ENCODE measurements at regions not wholly inside any gene's neighbourhood (a gene's known extent, or its start where the extent isn't known, plus 50 kb on each side); places are given as distances from the start of the nearest gene placed in this dataset.

- 13% methylated on average over 3 of the region's 3 CpGs for WGBS (ENCODE audit: insufficient coverage, insufficient replicate concordance, low lambda C conversion rate, missing lambda C conversion rate)
- no TSS peak for BruUV-seq (replicated peaks)
Measured at GRCh38 chr12:98127336-98127679, 388.1 kb upstream of the TMPO start.

More at GRCh38 chr12:98127336-98127679, 388.1 kb upstream of the TMPO start:
- no peaks in the 10 kb centered on the region; a peak in 2 of 4 replicates for H3K27me3 ChIP-seq (replicated peaks in 1 of 2; ENCODE audit: control insufficient read depth in 2 of 2, insufficient read depth in 2 of 2, low read length in 1 of 2)
- no peak overlapping the region for H2AFZ ChIP-seq (ENCODE audit: control insufficient read depth, low read depth, low read length)
- H3K4me2 ChIP-seq (ENCODE audit: control insufficient read depth, insufficient read depth): no peak overlapping the region
- FAIRE-seq: no peak
- no peak overlapping the region for H3K9ac ChIP-seq (ENCODE audit: control insufficient read depth, insufficient read depth, low read length)
- no peaks in the 10 kb centered on the region for H3K9me3 ChIP-seq (replicated peaks; ENCODE audit: control insufficient read depth, insufficient read depth, low read length)
- H3K4me3 ChIP-seq: no peak overlapping the region
- ChIA-PET SMC1A (ENCODE audit: uncharacterized antibody, unreplicated experiment) (interaction anchor here (0.9 to 1.5 kb wide), 2 partner anchors 9 to 97 kb away, joined by 3 read pairs; no protein-coding TSS in a partner anchor), CTCF (interaction anchor here (1.0 to 2.1 kb wide), 2 partner anchors 10 to 14 kb away, joined by 3 to 6 read pairs; no protein-coding TSS in a partner anchor), RAD21 (ENCODE audit: unreplicated experiment) (no interaction called here), POLR2A (no interaction called here)
- H3K27ac ChIP-seq (ENCODE audit: control insufficient read depth, insufficient read depth): no peak overlapping the region
- no peak for DNase-seq (ENCODE audit: low read depth, low spot score)
- H4K20me1 ChIP-seq (ENCODE audit: control insufficient read depth, insufficient read depth): no peaks in the 10 kb centered on the region
- H3K79me2 ChIP-seq (ENCODE audit: control insufficient read depth, insufficient read depth, low read length): no peaks in the 10 kb centered on the region
- no peak; the same call in 2 of the 3 replicates for ATAC-seq
- TF ChIP-seq, protein P1, sequence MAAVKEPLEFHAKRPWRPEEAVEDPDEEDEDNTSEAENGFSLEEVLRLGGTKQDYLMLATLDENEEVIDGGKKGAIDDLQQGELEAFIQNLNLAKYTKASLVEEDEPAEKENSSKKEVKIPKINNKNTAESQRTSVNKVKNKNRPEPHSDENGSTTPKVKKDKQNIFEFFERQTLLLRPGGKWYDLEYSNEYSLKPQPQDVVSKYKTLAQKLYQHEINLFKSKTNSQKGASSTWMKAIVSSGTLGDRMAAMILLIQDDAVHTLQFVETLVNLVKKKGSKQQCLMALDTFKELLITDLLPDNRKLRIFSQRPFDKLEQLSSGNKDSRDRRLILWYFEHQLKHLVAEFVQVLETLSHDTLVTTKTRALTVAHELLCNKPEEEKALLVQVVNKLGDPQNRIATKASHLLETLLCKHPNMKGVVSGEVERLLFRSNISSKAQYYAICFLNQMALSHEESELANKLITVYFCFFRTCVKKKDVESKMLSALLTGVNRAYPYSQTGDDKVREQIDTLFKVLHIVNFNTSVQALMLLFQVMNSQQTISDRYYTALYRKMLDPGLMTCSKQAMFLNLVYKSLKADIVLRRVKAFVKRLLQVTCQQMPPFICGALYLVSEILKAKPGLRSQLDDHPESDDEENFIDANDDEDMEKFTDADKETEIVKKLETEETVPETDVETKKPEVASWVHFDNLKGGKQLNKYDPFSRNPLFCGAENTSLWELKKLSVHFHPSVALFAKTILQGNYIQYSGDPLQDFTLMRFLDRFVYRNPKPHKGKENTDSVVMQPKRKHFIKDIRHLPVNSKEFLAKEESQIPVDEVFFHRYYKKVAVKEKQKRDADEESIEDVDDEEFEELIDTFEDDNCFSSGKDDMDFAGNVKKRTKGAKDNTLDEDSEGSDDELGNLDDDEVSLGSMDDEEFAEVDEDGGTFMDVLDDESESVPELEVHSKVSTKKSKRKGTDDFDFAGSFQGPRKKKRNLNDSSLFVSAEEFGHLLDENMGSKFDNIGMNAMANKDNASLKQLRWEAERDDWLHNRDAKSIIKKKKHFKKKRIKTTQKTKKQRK (IDR thresholded peaks at IDR 0.05; ENCODE audit: low read depth, low read length): no peak
- TF ChIP-seq GATAD2B (conservative IDR thresholded peaks at IDR 0.05; ENCODE audit: low read depth) (no peak), CHD4 (IDR thresholded peaks at IDR 0.05) (no peak), NR2F1 (conservative IDR thresholded peaks at IDR 0.05) (peak; percentile 32; the same call in 1 of the 2 replicates), NR2C1 (IDR thresholded peaks at IDR 0.05) (0 out of 2 replicates have a peak, but pooled peaks have one; percentile 28)
- no peaks in the 10 kb centered on the region for H3K4me1 ChIP-seq (ENCODE audit: control insufficient read depth, insufficient read depth, low read length)
- intact Hi-C loops (cut with micrococcal nuclease; ENCODE audit: unreplicated experiment) (no loop called here), in situ Hi-C loops (cut with MboI) (no loop called here)
- no peaks in the 10 kb centered on the region for H3K36me3 ChIP-seq (ENCODE audit: control insufficient read depth in 2 of 2, insufficient read depth in 2 of 2, low read length in 1 of 2)
